OCI-LY7 (cell line): ENCODE measurements at regions not wholly inside any gene's neighbourhood (a gene's known extent, or its start where the extent isn't known, plus 50 kb on each side); places are given as distances from the start of the nearest gene placed in this dataset.

ENCODE experiments used
- BruUV-seq: library from RNA; stranded (reverse); fragments of 400-500 nt; replicated peaks from 2 replicates; lab custom pipeline; 2021; lab: Mats Ljungman, UMichigan
- CTCF ChIA-PET: fragments of 300-600 bp; sonication (Branson Sonifier 250); formaldehyde crosslinking; loops from one replicate; lab custom pipeline; 2022; ENCODE audit warnings: antibody characterized with exemption; ENCODE audit not compliant: unreplicated experiment; lab: Charles Lee
- POLR2A ChIA-PET: fragments of 300-600 bp; sonication (Branson Sonifier 250); formaldehyde crosslinking; loops from one replicate; lab custom pipeline; 2022; ENCODE audit warnings: antibody characterized with exemption; lab: Charles Lee
- DNase-seq: peaks from one replicate; pipeline ENCODE4 v3.0.0-alpha.2; 2015; ENCODE audit warnings: low spot score
- H2AFZ ChIP-seq: fragments of 200-600 bp; sonication (generic), shearing (Covaris generic); 2 replicates; pipeline ENCODE4 v1.6.1; 2014; ENCODE audit warnings: mild to moderate bottlenecking, antibody characterized with exemption, low read length, moderate library complexity
- H3K27ac ChIP-seq: fragments of 200-600 bp; sonication (generic); 2 replicates; pipeline ENCODE4 v1.5.1; 2014; ENCODE audit warnings: mixed run types, low read depth, mild to moderate bottlenecking, moderate library complexity, low read length, inconsistent platforms; ENCODE audit not compliant: poor library complexity, severe bottlenecking
- H3K36me3 ChIP-seq: fragments of 200-600 bp; sonication (generic); 2 replicates; pipeline ENCODE4 v1.6.1; 2014; ENCODE audit warnings: mild to moderate bottlenecking, antibody characterized with exemption, low read length, moderate library complexity, mixed read lengths; ENCODE audit not compliant: insufficient read depth
- H3K4me1 ChIP-seq: fragments of 200-600 bp; sonication (generic); 2 replicates; pipeline ENCODE4 v1.5.1; 2014; ENCODE audit warnings: mild to moderate bottlenecking, low read length; ENCODE audit not compliant: insufficient read depth, poor library complexity, severe bottlenecking
- H3K4me2 ChIP-seq: fragments of 200-600 bp; sonication (generic); 2 replicates; pipeline ENCODE4 v1.6.1; 2014; ENCODE audit warnings: mild to moderate bottlenecking, low read length
- H3K4me3 ChIP-seq: fragments of 200-600 bp; sonication (generic); 2 replicates; pipeline ENCODE4 v1.5.1; 2014; ENCODE audit warnings: mild to moderate bottlenecking, low read depth, low read length; ENCODE audit not compliant: poor library complexity, severe bottlenecking
- H3K79me2 ChIP-seq: fragments of 200-600 bp; sonication (generic); 2 replicates; pipeline ENCODE4 v1.6.1; 2016; ENCODE audit warnings: low read depth, mild to moderate bottlenecking, low read length, moderate library complexity, mixed read lengths; ENCODE audit not compliant: insufficient read depth
- H3K9me2 ChIP-seq: fragments of 200-600 bp; sonication (generic); 2 replicates; pipeline ENCODE4 v1.6.1; 2016; ENCODE audit warnings: mild to moderate bottlenecking, low read length, mixed read lengths; ENCODE audit not compliant: insufficient read depth
- H3K9me3 ChIP-seq: fragments of 200-600 bp; sonication (generic); 2 replicates; pipeline ENCODE4 v1.6.1; 2014; ENCODE audit warnings: mild to moderate bottlenecking, mixed run types, low read length, mixed read lengths
- H4K20me1 ChIP-seq: fragments of 200-600 bp; sonication (generic); 2 replicates; pipeline ENCODE4 v1.6.1; 2014; ENCODE audit warnings: mild to moderate bottlenecking, antibody characterized with exemption, low read length, moderate library complexity, mixed read lengths; ENCODE audit not compliant: insufficient read depth
- EZH2phosphoT487 ChIP-seq: fragments of 200-600 bp; sonication (generic); IDR thresholded peaks from 2 replicates; pipeline ENCODE4 v1.6.1; 2018; ENCODE audit warnings: low read depth, borderline replicate concordance, mild to moderate bottlenecking, mixed run types, antibody characterized with exemption, low read length, moderate library complexity, mixed read lengths
- intact Hi-C: fragments of 100-400 bp; cut with micrococcal nuclease; formaldehyde crosslinking; loops from one replicate; pipeline ENCODE4 v1.10.0; 2022; ENCODE audit not compliant: unreplicated experiment
- TF ChIP-seq, protein P1 (sequence below): fragments of 200-600 bp; sonication (generic); conservative IDR thresholded peaks from 2 replicates; pipeline ENCODE4 v1.5.1; 2014; ENCODE audit warnings: mild to moderate bottlenecking, antibody characterized with exemption, low read length, moderate library complexity, mixed read lengths

- Histone ChIP-seq H3K79me2 (no peaks in the 10 kb centered on the region), H3K36me3 (no peaks in the 10 kb centered on the region), H3K4me1 (no peaks in the 10 kb centered on the region), H3K4me3 (no peak overlapping the region), H3K9me2 (no peaks in the 10 kb centered on the region), H2AFZ (no peak overlapping the region), H3K27ac (no peak overlapping the region), H3K9me3 (no peaks in the 10 kb centered on the region), H4K20me1 (no peaks in the 10 kb centered on the region), H3K4me2 (no peak overlapping the region)
- no TSS peak for BruUV-seq
- CTCF ChIA-PET, result no interaction called here
- TF ChIP-seq EZH2phosphoT487, result no peak
- TF ChIP-seq, protein P1, sequence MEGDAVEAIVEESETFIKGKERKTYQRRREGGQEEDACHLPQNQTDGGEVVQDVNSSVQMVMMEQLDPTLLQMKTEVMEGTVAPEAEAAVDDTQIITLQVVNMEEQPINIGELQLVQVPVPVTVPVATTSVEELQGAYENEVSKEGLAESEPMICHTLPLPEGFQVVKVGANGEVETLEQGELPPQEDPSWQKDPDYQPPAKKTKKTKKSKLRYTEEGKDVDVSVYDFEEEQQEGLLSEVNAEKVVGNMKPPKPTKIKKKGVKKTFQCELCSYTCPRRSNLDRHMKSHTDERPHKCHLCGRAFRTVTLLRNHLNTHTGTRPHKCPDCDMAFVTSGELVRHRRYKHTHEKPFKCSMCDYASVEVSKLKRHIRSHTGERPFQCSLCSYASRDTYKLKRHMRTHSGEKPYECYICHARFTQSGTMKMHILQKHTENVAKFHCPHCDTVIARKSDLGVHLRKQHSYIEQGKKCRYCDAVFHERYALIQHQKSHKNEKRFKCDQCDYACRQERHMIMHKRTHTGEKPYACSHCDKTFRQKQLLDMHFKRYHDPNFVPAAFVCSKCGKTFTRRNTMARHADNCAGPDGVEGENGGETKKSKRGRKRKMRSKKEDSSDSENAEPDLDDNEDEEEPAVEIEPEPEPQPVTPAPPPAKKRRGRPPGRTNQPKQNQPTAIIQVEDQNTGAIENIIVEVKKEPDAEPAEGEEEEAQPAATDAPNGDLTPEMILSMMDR, result no peak
- no peak for DNase-seq
- intact Hi-C loops, result no loop called here
- POLR2A ChIA-PET, result no interaction called here
Measured at GRCh38 chr3:166900866-166901577, 479.1 kb downstream of the ZBBX start.

DNA sequence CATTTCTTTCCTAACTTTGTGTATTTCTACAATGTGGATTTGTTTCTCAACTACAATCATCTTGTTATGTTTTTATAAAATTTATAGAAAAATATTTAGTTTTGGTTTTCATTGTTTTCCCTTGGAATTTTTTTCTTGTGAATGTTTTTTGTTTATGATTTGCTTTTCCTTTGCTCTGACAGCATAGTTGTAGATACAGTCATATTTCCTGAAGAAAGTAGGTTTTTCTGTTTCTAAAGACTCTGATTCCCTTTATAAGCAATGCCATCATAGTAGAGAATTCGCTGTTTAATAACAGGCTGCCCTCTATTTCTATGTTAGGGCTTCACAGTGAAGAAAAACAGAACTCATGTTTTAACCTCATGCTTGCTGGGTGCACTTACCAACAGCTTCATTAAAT is 482.3 kb downstream of the ZBBX start:
- Histone ChIP-seq H3K4me2 (no peak overlapping the region), H4K20me1 (no peaks in the 10 kb centered on the region), H2AFZ (no peak overlapping the region), H3K4me1 (no peaks in the 10 kb centered on the region), H3K4me3 (no peak overlapping the region), H3K79me2 (no peaks in the 10 kb centered on the region), H3K9me3 (no peaks in the 10 kb centered on the region), H3K36me3 (no peaks in the 10 kb centered on the region), H3K9me2 (no peaks in the 10 kb centered on the region), H3K27ac (no peak overlapping the region)
- no TSS peak for BruUV-seq
- ChIA-PET POLR2A (no interaction called here), CTCF (no interaction called here)
- TF ChIP-seq, protein P1, result no peak
- TF ChIP-seq EZH2phosphoT487, result no peak
- intact Hi-C loops, result no loop called here
- DNase-seq, result no peak

GRCh38 chr3:166889241-166889640 is 490.9 kb downstream of the ZBBX start:
- Histone ChIP-seq H3K9me3 (no peaks in the 10 kb centered on the region), H4K20me1 (no peaks in the 10 kb centered on the region), H3K4me1 (no peaks in the 10 kb centered on the region), H3K27ac (no peak overlapping the region), H2AFZ (no peak overlapping the region), H3K4me2 (no peak overlapping the region), H3K36me3 (no peaks in the 10 kb centered on the region), H3K79me2 (no peaks in the 10 kb centered on the region), H3K9me2 (no peaks in the 10 kb centered on the region), H3K4me3 (no peak overlapping the region)
- no TSS peak for BruUV-seq
- TF ChIP-seq, protein P1, result no peak
- TF ChIP-seq EZH2phosphoT487, result no peak
- POLR2A ChIA-PET, result no interaction called here
- CTCF ChIA-PET, result no interaction called here
- intact Hi-C loops, result no loop called here
- no peak for DNase-seq
